HG03060 (cell line): ENCODE measurements at regions not wholly inside any gene's neighbourhood (a gene's known extent, or its start where the extent isn't known, plus 50 kb on each side); places are given as distances from the start of the nearest gene placed in this dataset.
"Not testable (repeated sequence)": the region's sequence is repeated elsewhere in the genome, so short reads cannot be mapped to it uniquely, and the experiment has no call there.

Source experiments
- ATAC-seq: cut with Tn5 transposase; IDR thresholded peaks from one replicate; pipeline ENCODE4 v1.9.1; 2021; ENCODE audit warnings: low read depth, moderate number of reproducible peaks; ENCODE audit not compliant: unreplicated experiment

DNA sequence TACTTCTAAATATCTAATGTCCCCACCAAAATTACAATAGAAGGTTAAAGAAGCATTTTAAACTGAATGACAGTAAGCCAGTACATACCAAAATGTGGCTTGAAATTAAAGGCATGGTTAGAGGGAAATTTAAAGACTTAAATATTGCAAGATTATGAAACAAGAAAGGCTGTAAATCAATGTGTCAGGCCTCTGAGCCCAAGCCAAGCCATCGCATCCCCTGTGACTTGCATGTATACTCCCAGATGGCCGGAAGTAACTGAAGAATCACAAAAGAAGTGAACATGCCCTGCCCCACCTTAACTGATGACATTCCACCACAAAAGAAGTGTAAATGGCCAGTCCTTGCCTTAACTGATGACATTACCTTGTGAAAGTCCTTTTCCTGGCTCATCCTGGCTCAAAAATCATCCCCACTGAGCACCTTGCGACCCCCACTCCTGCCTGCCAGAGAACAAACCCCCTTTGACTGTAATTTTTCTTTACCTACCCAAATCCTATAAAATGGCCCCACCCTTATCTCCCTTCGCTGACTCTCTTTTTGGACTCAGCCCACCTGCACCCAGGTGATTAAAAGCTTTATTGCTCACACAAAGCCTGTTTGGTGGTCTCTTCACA, 132.4 kb upstream of the ADCY2 start:
- not testable (repeated sequence) for ATAC-seq

GRCh38 chr5:7265776-7266175, 130.2 kb upstream of the ADCY2 start:
- not testable (repeated sequence) for ATAC-seq

- ATAC-seq = not testable (repeated sequence)
Observed at GRCh38 chr5:7268722-7269121, 127.2 kb upstream of the ADCY2 start.

DNA sequence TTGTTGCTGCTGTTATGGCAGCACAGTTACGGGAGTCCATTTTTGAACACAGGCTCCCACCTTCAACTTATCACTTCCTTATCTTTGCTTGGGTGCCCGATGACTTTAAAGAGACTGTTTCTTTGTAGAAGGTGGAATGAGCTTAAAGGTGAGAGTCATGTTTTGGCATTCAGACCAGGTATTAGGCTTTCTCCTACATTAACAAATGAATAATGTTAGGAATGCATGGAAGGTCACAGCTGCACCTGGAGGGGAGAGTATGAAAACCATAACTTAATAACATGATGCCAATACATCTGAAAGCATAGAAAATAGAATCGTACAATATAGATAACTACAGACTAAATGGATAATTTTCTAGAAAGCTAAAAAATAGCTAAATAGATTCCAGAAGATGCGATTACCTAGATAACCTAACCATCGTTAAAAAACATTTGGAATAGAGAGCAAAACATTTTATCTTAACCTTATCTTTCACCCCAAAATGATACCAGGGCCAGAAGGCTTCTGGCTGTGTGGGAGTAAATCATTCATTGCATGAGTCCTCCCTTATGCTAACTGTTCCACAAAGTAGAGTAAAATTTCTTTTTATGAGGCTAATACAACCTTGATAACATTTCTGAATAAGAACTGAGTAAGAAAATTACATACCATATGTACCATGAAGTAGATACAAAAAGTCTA, 126.2 kb upstream of the ADCY2 start:
- ATAC-seq = no peak

- no peak for ATAC-seq
Observed at GRCh38 chr5:7271435-7272084, 124.4 kb upstream of the ADCY2 start.

DNA sequence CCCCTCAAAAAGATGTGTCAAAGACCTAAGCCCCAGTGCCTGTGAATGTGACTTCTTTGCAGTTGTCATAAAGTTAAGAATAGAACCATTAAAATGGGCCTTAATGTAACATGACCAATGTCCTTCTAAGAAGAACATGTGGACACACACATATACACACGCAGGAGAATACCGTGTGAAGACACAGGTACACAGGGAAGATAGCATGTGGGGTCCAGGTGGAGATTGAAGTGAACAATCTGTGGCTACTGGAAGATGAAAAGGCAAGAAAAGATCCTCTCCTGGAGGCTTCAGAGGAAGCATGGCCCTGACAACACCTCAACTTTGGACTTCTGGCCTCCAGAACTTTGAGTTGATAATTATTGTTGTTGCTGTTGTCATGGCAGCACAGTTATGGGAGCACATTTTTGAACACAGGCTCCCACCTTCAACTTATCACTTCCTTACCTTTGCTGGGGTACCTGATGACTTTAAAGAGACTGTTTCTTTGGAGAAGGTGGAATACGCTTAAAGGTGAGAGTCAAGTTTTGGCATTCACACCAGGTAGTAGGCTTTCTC, 123.5 kb upstream of the ADCY2 start:
- ATAC-seq = no peak

DNA sequence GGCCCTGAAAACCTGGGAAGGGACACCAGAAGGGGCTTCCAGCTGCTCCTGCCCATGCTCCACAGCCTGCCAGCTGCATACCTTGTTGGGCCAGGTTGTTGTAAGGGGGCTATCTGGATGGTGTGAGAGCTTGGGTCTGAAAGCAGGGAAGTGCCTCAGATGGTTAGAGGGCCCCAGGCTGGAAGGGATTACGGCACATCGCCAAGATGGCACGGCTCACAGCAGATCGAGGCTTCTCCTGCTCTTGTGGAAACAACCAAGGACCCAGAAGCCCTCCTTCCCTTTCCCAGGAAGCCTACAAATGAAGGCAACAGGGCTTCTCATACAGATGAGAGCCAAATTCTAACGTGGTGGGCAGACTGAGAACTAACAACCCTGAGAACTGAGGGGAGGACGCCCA, 121.7 kb upstream of the ADCY2 start:
- no peak for ATAC-seq

DNA sequence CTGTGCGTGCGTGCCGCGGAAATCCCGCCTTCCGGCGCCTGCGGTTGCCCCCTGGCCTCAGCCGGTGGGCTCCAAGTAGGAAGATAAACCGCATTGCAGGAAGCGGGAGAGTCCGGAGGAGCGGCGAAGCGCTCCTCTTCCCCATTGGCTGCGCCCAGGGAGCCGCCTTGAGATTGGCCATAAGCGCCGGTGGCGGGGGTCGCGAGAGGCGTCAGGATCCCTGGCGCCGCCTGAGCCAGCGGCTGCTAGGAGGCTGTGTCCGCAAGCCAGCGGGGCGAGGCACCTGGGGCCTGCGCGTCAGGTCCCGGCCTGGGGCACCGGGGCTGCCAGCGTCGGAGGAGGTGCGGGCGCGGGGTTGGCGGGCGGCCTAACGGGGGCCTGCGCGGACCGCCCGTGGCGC, 106.3 kb upstream of the ADCY2 start:
- not testable (repeated sequence) for ATAC-seq

DNA sequence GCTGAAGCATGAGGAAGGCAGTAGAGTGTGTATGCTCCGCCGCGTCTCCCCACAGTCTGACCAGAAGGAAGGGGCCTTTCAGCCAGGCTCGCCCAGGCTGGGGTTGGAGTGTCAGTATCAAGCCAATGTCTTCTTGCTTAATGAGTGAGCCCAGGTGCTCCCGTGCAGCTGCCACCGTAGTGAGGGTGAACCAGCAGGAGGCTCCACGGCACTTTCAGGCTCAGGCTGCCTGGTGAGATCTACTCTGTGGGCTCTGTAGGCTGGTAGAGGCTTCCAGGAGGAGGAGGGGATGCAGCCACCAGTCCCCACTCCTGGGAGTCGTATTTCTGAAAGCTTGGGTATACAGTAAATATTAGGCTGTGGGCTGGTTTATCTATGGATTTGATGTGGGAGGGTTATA, 98.1 kb upstream of the ADCY2 start:
- ATAC-seq = not testable (repeated sequence)

DNA sequence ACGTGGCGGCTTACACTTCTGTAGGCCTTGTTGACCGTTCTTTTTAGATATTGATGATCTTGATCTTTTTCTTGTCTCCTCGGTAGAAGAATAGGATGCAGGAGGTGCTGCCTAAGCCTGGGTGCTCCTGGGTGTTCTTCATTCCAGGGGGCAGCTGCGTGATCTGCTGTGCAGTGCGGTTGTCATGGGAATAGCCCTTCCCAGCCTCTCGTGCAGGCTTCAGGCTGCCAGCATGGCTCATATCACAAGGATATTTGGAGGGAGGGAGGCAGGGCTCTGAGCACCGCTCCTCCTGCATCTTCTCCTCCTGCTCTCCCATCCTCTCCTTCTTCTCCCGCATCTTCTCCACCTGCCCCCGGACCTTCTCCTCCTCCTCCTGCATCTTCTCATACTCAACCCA, 96.2 kb upstream of the ADCY2 start:
- ATAC-seq = not testable (repeated sequence)

DNA sequence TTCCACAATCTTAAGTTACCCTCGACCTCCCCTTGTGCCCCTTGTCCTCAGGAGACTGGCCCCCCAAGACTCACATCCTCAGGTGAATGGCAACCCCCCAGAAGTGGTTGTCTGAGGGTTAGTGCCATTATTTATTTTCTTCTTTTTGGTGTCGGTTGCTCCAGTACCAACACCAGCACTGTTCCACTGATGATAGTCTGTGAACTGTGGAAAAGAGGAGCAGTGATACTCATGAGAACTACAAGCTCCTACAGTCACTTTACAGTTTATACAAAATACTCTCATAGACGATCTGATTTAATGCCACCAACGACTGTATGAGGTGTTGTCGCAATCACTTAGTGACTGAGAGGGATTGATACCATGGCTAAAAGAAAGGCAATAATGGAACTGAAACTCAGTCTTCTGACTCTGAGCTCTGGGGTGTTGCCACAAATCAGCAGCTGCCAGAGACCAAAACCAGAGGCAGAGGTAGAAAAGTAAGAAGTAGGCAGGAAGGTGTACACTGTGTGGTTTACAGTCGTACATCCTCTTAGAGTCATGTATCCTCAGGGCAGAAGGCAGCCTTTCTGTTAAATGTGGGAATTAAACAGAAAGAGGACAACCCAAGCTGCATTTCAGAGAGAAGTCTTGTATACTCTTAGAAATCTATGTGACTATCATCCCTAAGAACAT, 90.8 kb upstream of the ADCY2 start:
- ATAC-seq = not testable (repeated sequence)

GRCh38 chr5:7306556-7306955, 89.4 kb upstream of the ADCY2 start:
- ATAC-seq = not testable (repeated sequence)

DNA sequence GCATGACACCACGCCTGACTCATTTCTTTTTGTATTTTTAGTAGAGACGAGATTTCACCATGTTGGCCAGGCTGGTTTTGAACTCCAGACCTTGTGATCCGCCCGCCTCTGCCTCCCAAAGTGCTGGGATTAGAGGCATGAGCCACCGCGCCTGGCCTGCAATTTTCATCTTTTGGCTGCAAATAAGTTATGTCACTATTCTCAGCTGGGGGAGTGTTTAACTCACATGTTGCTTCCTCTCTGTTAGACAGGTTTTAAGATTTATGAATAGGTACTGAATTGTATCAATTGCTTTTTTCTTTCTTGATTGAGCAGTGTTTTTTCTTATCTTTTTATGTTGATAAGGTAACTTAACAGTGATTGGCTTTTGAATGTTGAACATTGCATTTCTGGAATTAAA, 88.2 kb upstream of the ADCY2 start:
- not testable (repeated sequence) for ATAC-seq

- not testable (repeated sequence) for ATAC-seq
Observed at GRCh38 chr5:7309715-7310114, 86.2 kb upstream of the ADCY2 start.

GRCh38 chr5:7310656-7311055, 85.3 kb upstream of the ADCY2 start:
- not testable (repeated sequence) for ATAC-seq

DNA sequence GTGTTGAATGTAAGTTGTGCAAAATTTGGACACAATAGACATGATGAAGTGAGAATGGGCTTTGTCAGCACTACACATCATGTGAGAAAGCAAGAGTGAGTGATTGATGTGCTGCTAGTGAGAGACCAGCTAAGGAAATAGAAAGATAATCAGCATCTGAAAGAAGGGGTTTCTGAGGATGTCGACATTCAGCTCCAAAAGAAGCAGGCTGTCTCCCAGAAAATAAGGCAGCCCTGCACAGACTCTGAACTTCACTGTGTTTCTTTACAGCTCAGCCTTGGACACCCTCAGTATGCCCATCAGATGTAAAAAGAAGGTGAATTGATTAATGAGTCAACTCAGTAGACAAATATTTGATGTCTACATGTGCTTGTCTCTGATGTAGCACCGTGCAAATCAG, 80.8 kb upstream of the ADCY2 start:
- ATAC-seq = no peak

DNA sequence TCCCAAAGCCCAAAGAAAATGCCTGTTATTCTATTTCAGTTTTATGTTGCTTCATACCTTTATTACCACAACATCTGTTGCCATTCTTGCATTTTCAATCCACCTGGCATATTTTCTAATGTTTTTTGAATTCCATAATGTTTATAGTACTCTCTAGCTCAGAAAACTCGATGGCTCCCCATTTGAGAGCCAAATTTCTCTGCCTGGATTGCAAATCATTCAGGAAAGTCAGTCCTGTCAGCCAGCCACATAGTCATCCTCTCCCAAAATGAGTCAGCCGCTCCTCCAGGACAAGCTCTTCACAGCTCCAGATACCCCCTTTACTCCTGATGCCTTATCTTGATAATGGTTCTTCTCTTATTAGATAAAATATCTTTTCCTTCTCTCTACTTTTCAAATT, 78.2 kb upstream of the ADCY2 start:
- no peak for ATAC-seq

DNA sequence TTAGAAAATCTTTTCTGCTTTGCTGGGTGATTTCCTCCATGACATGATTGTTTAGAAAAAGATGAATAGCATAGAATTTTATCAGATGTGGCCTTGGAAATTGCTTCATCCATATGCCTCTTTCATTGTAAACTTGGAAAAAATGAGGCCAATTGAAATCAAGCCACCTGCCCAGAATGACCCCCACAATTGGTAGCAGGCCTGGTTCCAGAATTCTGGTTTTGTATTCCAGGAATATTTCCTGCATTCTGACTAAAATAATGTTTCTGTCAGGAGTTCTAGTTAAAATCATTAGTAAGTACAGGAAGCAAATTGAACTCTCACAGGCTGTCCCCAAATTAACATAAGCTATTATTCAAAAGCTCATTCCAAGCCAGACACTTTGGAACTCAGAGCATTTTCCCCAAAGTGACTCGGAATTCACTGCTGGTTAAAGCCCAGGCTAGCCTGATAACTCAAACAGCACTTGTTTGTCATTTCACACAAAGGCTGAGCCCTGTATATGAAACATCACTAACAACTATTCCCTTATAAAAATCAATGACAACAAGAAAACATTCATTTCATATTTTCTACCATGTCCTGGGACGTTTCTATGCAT, 75.1 kb upstream of the ADCY2 start:
- no peak for ATAC-seq

GRCh38 chr5:7321724-7322123, 74.2 kb upstream of the ADCY2 start:
- ATAC-seq = no peak

DNA sequence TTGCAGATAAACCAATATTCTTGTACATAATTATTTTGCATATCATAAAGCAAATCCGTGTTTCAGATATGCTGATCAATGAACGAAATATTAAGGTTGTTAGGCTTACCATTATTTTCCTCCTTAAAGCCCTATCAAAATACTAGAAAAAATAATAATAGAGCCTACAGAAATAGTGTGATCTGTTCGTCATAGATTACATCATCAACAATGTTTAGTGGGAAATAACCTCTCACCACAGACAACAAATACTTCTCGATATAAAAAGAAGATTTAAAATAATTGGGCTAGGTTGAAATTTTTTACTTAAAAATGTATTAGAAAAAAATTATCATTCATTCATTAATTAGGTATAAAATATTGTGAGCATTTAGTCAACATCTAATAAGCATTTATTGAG, 71.0 kb upstream of the ADCY2 start:
- no peak for ATAC-seq
